ENCODE measurements at regions not wholly inside any gene's neighbourhood (a gene's known extent, or its start where the extent isn't known, plus 50 kb on each side); places are given as distances from the start of the nearest gene placed in this dataset.

DNA sequence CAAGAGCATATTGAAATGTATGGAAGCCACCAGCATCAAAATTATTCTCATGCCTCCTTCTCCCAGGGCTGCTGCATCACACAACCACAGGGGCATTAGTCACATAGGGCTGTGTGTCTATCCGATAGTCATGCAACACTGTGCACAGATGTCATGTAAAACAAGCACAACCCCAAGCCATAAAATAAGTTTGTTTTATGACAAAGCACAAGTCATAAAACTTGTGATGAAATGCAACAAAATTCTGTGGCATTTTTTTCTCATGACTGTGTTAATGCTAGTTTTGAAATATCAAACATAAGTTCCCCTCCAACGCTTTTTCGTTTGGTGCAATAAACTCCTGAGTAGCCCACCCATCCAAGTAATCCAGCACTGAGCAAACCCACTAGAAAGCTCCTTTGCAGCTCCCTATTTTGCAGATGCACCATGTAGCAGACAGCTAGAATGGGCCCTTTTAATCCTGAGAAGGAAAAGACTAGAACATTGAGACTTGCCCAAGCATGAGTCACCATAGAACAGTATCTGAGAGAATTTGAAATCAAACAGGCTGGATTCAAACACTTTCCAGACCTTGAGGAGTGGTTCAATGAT lies 93.3 kb upstream of the ZNF366 start:
- H3K9me3 Mint-ChIP-seq = peaks cover 8% of the 10 kb centered on the region in 2 experiments; a peak in 3 of 5 replicates
- no peak overlapping the region for H3T11ph ChIP-seq (ENCODE audit: low read length)

More for the DNA sequence above, 93.3 kb upstream of the ZNF366 start:
- Histone ChIP-seq H3K9me3 (ENCODE audit: control insufficient read depth, low read depth, low read length) (no peaks in the 10 kb centered on the region), H2BK15ac (ENCODE audit: low read depth, low read length) (no peak overlapping the region), H3K79me1 (ENCODE audit: insufficient read depth, low read depth, low read length, poor library complexity, severe bottlenecking) (no peaks in the 10 kb centered on the region), H2BK12ac (ENCODE audit: insufficient read length, low read depth, low read length) (no peak overlapping the region), H3K79me2 (ENCODE audit: insufficient read depth, low read length) (no peaks in the 10 kb centered on the region), H2AFZ (ENCODE audit: low read length) (no peak overlapping the region), H2BK120ac (ENCODE audit: low read depth, low read length, poor library complexity, severe bottlenecking) (no peak overlapping the region), H2BK20ac (ENCODE audit: low read depth, low read length, poor library complexity, severe bottlenecking) (no peak overlapping the region), H3K4me2 (ENCODE audit: insufficient read depth, insufficient read length, low read length) (no peak overlapping the region), H4K91ac (ENCODE audit: insufficient read length, low read depth, low read length) (no peak overlapping the region), H3K27me3 (ENCODE audit: insufficient read depth, low read length) (no peaks in the 10 kb centered on the region), H3K9ac (ENCODE audit: extremely low read depth, insufficient read length, low read length) (no peak overlapping the region), H3K4me1 (ENCODE audit: insufficient read depth, low read length) (no peaks in the 10 kb centered on the region; the same call in 1 of the 2 replicates), H3K14ac (ENCODE audit: insufficient read depth, low read length) (no peak overlapping the region), H3K27ac (ENCODE audit: insufficient read length, low read depth, low read length) (no peak overlapping the region), H2AK5ac (ENCODE audit: insufficient read length, low read length) (no peak overlapping the region), H3K23me2 (ENCODE audit: insufficient read length, low read depth, low read length, poor library complexity, severe bottlenecking) (no peaks in the 10 kb centered on the region), H4K8ac (replicated peaks; ENCODE audit: insufficient read length, low read depth, low read length) (no peak overlapping the region), H4K20me1 (ENCODE audit: control insufficient read depth, insufficient read depth, insufficient read length) (no peaks in the 10 kb centered on the region), H3K56ac (ENCODE audit: insufficient read length, low read depth, low read length) (no peak overlapping the region), H4K5ac (ENCODE audit: insufficient read length, low read depth, low read length) (no peak overlapping the region), H2BK5ac (ENCODE audit: insufficient read length, low read length) (no peak overlapping the region), H3K23ac (ENCODE audit: insufficient read length, low read depth, low read length) (no peak overlapping the region), H3K4ac (ENCODE audit: low read depth, low read length) (no peak overlapping the region), H3K18ac (ENCODE audit: insufficient read length, low read depth, low read length) (no peak overlapping the region)
- H3K36me3 Mint-ChIP-seq (ENCODE audit: insufficient read depth in 1 of 3, low read depth in 3 of 3) = peaks cover 0 to 13% (median 7%) of the 10 kb centered on the region in 3 experiments; a peak in 4 of 7 replicates
- no CpG with 5 or more reads among the region's 3 CpGs for WGBS (ENCODE audit: extremely low coverage, insufficient read length, low lambda C conversion rate)
- H3K4me1 Mint-ChIP-seq = peaks cover 0 to 12% of the 10 kb centered on the region in 2 experiments; a peak in 2 of 4 replicates
- no peaks in the 10 kb centered on the region for H3K27me3 Mint-ChIP-seq (ENCODE audit: low read depth)
- DNase-seq = no peak
- no peak for TF ChIP-seq CTCF (conservative IDR thresholded peaks at IDR 0.05)
- no peak overlapping the region for H3K4me3 Mint-ChIP-seq
- no peak overlapping the region for H3K27ac Mint-ChIP-seq

Measured in H9 (cell line).